ENCODE measurements at regions not wholly inside any gene's neighbourhood (a gene's known extent, or its start where the extent isn't known, plus 50 kb on each side); places are given as distances from the start of the nearest gene placed in this dataset.

DNA sequence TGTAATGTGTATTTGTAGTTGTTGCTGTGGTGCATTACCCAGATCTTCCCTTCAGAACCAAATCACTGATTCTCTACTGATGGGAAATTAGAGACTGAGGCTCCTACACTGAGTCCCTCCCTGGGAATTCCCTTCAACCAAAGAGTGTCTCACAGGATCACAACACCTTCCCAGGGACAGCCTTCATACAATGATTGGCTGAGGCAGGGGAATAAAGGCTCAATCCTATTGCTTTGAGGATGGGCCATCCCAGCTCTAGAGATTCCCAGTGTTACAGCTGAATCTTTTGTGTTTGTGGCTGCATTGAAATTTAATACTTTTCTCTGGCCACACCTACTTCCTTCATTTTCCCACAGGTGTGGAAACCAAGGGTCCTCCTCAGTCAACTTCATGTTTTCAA, 96.4 kb upstream of the ELL2 start (continued):
- TF ChIP-seq, protein P1, sequence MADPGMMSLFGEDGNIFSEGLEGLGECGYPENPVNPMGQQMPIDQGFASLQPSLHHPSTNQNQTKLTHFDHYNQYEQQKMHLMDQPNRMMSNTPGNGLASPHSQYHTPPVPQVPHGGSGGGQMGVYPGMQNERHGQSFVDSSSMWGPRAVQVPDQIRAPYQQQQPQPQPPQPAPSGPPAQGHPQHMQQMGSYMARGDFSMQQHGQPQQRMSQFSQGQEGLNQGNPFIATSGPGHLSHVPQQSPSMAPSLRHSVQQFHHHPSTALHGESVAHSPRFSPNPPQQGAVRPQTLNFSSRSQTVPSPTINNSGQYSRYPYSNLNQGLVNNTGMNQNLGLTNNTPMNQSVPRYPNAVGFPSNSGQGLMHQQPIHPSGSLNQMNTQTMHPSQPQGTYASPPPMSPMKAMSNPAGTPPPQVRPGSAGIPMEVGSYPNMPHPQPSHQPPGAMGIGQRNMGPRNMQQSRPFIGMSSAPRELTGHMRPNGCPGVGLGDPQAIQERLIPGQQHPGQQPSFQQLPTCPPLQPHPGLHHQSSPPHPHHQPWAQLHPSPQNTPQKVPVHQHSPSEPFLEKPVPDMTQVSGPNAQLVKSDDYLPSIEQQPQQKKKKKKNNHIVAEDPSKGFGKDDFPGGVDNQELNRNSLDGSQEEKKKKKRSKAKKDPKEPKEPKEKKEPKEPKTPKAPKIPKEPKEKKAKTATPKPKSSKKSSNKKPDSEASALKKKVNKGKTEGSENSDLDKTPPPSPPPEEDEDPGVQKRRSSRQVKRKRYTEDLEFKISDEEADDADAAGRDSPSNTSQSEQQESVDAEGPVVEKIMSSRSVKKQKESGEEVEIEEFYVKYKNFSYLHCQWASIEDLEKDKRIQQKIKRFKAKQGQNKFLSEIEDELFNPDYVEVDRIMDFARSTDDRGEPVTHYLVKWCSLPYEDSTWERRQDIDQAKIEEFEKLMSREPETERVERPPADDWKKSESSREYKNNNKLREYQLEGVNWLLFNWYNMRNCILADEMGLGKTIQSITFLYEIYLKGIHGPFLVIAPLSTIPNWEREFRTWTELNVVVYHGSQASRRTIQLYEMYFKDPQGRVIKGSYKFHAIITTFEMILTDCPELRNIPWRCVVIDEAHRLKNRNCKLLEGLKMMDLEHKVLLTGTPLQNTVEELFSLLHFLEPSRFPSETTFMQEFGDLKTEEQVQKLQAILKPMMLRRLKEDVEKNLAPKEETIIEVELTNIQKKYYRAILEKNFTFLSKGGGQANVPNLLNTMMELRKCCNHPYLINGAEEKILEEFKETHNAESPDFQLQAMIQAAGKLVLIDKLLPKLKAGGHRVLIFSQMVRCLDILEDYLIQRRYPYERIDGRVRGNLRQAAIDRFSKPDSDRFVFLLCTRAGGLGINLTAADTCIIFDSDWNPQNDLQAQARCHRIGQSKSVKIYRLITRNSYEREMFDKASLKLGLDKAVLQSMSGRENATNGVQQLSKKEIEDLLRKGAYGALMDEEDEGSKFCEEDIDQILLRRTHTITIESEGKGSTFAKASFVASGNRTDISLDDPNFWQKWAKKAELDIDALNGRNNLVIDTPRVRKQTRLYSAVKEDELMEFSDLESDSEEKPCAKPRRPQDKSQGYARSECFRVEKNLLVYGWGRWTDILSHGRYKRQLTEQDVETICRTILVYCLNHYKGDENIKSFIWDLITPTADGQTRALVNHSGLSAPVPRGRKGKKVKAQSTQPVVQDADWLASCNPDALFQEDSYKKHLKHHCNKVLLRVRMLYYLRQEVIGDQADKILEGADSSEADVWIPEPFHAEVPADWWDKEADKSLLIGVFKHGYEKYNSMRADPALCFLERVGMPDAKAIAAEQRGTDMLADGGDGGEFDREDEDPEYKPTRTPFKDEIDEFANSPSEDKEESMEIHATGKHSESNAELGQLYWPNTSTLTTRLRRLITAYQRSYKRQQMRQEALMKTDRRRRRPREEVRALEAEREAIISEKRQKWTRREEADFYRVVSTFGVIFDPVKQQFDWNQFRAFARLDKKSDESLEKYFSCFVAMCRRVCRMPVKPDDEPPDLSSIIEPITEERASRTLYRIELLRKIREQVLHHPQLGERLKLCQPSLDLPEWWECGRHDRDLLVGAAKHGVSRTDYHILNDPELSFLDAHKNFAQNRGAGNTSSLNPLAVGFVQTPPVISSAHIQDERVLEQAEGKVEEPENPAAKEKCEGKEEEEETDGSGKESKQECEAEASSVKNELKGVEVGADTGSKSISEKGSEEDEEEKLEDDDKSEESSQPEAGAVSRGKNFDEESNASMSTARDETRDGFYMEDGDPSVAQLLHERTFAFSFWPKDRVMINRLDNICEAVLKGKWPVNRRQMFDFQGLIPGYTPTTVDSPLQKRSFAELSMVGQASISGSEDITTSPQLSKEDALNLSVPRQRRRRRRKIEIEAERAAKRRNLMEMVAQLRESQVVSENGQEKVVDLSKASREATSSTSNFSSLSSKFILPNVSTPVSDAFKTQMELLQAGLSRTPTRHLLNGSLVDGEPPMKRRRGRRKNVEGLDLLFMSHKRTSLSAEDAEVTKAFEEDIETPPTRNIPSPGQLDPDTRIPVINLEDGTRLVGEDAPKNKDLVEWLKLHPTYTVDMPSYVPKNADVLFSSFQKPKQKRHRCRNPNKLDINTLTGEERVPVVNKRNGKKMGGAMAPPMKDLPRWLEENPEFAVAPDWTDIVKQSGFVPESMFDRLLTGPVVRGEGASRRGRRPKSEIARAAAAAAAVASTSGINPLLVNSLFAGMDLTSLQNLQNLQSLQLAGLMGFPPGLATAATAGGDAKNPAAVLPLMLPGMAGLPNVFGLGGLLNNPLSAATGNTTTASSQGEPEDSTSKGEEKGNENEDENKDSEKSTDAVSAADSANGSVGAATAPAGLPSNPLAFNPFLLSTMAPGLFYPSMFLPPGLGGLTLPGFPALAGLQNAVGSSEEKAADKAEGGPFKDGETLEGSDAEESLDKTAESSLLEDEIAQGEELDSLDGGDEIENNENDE (IDR thresholded peaks at IDR 0.05; ENCODE audit: insufficient replicate concordance, low read length) = no peak
- no peak for TF ChIP-seq TBP (IDR thresholded peaks at IDR 0.05; ENCODE audit: low read depth, low read length)

Measured in H1 (cell line).